GM12878 (cell line): ENCODE measurements at regions not wholly inside any gene's neighbourhood (a gene's known extent, or its start where the extent isn't known, plus 50 kb on each side); places are given as distances from the start of the nearest gene placed in this dataset.

Experiments
- ATAC-seq: fragments of 200-7000 bp; cut with Tn5 transposase; 3 replicates; pipeline ENCODE4 v1.9.1; 2020; ENCODE audit warnings: mild to moderate bottlenecking, moderate library complexity
- BruUV-seq: library from RNA; stranded (reverse); fragments of 400-500 nt; replicated peaks from 2 replicates; lab custom pipeline; 2021; lab: Mats Ljungman, UMichigan
- CTCF ChIA-PET: fragments of 300-600 bp; sonication (Branson Sonifier 250); formaldehyde crosslinking; extraction: SDS; loops from one replicate; lab custom pipeline; 2021; ENCODE audit warnings: inconsistent platforms; lab: Yijun Ruan, JAX
- POLR2A ChIA-PET: fragments of 350-600 bp; formaldehyde crosslinking; extraction: SDS; loops from one replicate; lab custom pipeline; 2021; ENCODE audit warnings: inconsistent platforms; lab: Charles Lee
- RAD21 ChIA-PET: fragments of 300-600 bp; sonication (Branson Sonifier 250); formaldehyde crosslinking; loops from one replicate; lab custom pipeline; 2023; ENCODE audit warnings: antibody characterized with exemption; ENCODE audit not compliant: unreplicated experiment; lab: Charles Lee
- SMC1A ChIA-PET: fragments of 300-600 bp; sonication (Branson Sonifier 250); formaldehyde crosslinking; loops from one replicate; lab custom pipeline; 2023; ENCODE audit not compliant: unreplicated experiment, uncharacterized antibody; lab: Charles Lee
- DNase-seq: peaks from one replicate; pipeline ENCODE4 v3.0.0-alpha.2; 2011; ENCODE audit warnings: low read depth, low spot score
- FAIRE-seq: peaks from 3 replicates; lab custom pipeline; 2011; peaks lifted over from hg19 to GRCh38; lab: Jason Lieb, UNC
- H2AFZ ChIP-seq: 2 replicates; pipeline ENCODE4 v1.6.0; 2011; ENCODE audit warnings: low read depth, low read length, control low read depth; ENCODE audit not compliant: control insufficient read depth
- H3K27ac ChIP-seq: 2 replicates; pipeline ENCODE4 v1.5.1; 2011; ENCODE audit warnings: control low read depth; ENCODE audit not compliant: control insufficient read depth, insufficient read depth
- H3K27me3 ChIP-seq, 2 experiments: replicated peaks in 1 of 2; 2 replicates each; pipeline versions ENCODE4 v1.6.0 to v1.6.1; 2011; ENCODE audit warnings: low read length in 1 of 2; ENCODE audit not compliant: control insufficient read depth in 2 of 2, insufficient read depth in 2 of 2
- H3K36me3 ChIP-seq, 2 experiments: 2 replicates each; pipeline ENCODE4 v1.5.1; 2011; ENCODE audit warnings: low read length in 1 of 2; ENCODE audit not compliant: control insufficient read depth in 2 of 2, insufficient read depth in 2 of 2
- H3K4me1 ChIP-seq: 2 replicates; pipeline ENCODE4 v1.6.1; 2011; ENCODE audit warnings: mild to moderate bottlenecking, low read length, moderate library complexity, mixed read lengths; ENCODE audit not compliant: control insufficient read depth, insufficient read depth
- H3K4me2 ChIP-seq: 2 replicates; pipeline ENCODE4 v1.6.0; 2011; ENCODE audit warnings: control low read depth; ENCODE audit not compliant: control insufficient read depth, insufficient read depth
- H3K4me3 ChIP-seq: fragments of 200-600 bp; sonication (generic); 2 replicates; pipeline ENCODE4 v1.5.1; 2016
- H3K79me2 ChIP-seq: 2 replicates; pipeline ENCODE4 v1.6.0; 2011; ENCODE audit warnings: low read length; ENCODE audit not compliant: control insufficient read depth, insufficient read depth
- H3K9ac ChIP-seq: 2 replicates; pipeline ENCODE4 v1.8.0; 2011; ENCODE audit warnings: low read length, control low read depth, mixed read lengths; ENCODE audit not compliant: control insufficient read depth, insufficient read depth
- H3K9me3 ChIP-seq: replicated peaks from 3 replicates; pipeline ENCODE4 v1.5.1; 2011; ENCODE audit warnings: mild to moderate bottlenecking, low read length; ENCODE audit not compliant: control insufficient read depth, insufficient read depth
- H4K20me1 ChIP-seq: 2 replicates; pipeline ENCODE4 v1.6.0; 2011; ENCODE audit not compliant: control insufficient read depth, insufficient read depth
- CBFB ChIP-seq: IDR thresholded peaks from 2 replicates; pipeline ENCODE4 v1.6.1; 2016; ENCODE audit warnings: antibody characterized with exemption, low read depth
- CBX5 ChIP-seq: sonication (generic); IDR thresholded peaks from 2 replicates; pipeline ENCODE4 v1.6.1; 2016; ENCODE audit warnings: low read depth, moderate library complexity, mild to moderate bottlenecking, inconsistent platforms
- EED ChIP-seq: sonication (generic); IDR thresholded peaks from 2 replicates; pipeline ENCODE4 v1.6.1; 2016; ENCODE audit warnings: antibody characterized with exemption, low read depth
- FOS ChIP-seq: IDR thresholded peaks from 3 replicates; pipeline ENCODE4 v1.6.1; 2011; ENCODE audit warnings: borderline replicate concordance; ENCODE audit not compliant: insufficient read length; ENCODE audit errors: extremely low read depth
- HDAC6 ChIP-seq: fragments of 200-600 bp; sonication (generic); IDR thresholded peaks from one replicate; pipeline ENCODE4 v1.8.0; 2017; ENCODE audit warnings: antibody characterized with exemption; ENCODE audit not compliant: unreplicated experiment
- HSF1 ChIP-seq: fragments of 150-350 bp; IDR thresholded peaks from 2 replicates; pipeline ENCODE4 v1.6.1; 2014; ENCODE audit warnings: mild to moderate bottlenecking, low read depth, low read length
- KAT2A ChIP-seq: conservative IDR thresholded peaks from 2 replicates; pipeline ENCODE4 v1.6.1; 2011; ENCODE audit warnings: low read depth, low read length; ENCODE audit not compliant: control insufficient read depth
- MTA3 ChIP-seq: IDR thresholded peaks from 2 replicates; pipeline ENCODE4 v1.6.1; 2012; ENCODE audit warnings: low read length, inconsistent platforms, borderline replicate concordance
- MYC ChIP-seq: IDR thresholded peaks from 2 replicates; pipeline ENCODE4 v1.6.1; 2011; ENCODE audit warnings: mild to moderate bottlenecking, low read length, moderate library complexity, inconsistent platforms; ENCODE audit not compliant: insufficient read depth, insufficient replicate concordance, insufficient read length, severe bottlenecking
- RAD21 ChIP-seq: IDR thresholded peaks from 2 replicates; pipeline ENCODE4 v1.6.1; 2011; ENCODE audit warnings: mild to moderate bottlenecking, low read depth, low read length, moderate library complexity; ENCODE audit not compliant: insufficient read depth
- RUNX3 ChIP-seq: IDR thresholded peaks from 2 replicates; pipeline ENCODE4 v1.6.1; 2012; ENCODE audit warnings: low read length, inconsistent platforms
- SMAD5 ChIP-seq: IDR thresholded peaks from 2 replicates; pipeline ENCODE4 v1.6.1; 2016; ENCODE audit warnings: antibody characterized with exemption, low read depth
- SP1 ChIP-seq: IDR thresholded peaks from one replicate; pipeline ENCODE4 v1.6.1; 2011; ENCODE audit warnings: low read depth, low read length
- SPI1 ChIP-seq: IDR thresholded peaks from 2 replicates; pipeline ENCODE4 v1.6.1; 2011; ENCODE audit warnings: low read depth, mild to moderate bottlenecking, low read length, moderate library complexity, borderline replicate concordance; ENCODE audit not compliant: insufficient read depth
- WGBS: methylation state at CpG from one replicate; pipeline ENCODE4 v1.1.6; 2016; ENCODE audit warnings: low lambda C conversion rate; ENCODE audit not compliant: insufficient replicate concordance, insufficient coverage; ENCODE audit errors: missing lambda C conversion rate; 5-methylcytosine and 5-hydroxymethylcytosine counted together
- in situ Hi-C: fragments of 300-500 bp; cut with MboI; formaldehyde crosslinking; loops from 9 replicates; pipeline ENCODE4 v1.14.3; 2018; ENCODE audit warnings: mixed read lengths
- intact Hi-C: fragments of 100-400 bp; cut with micrococcal nuclease; formaldehyde crosslinking; loops from one replicate; pipeline ENCODE4 v1.14.2; 2022; ENCODE audit not compliant: unreplicated experiment

- ChIA-PET RAD21 (no interaction called here), CTCF (interaction anchor here (3.0 kb wide), 1 partner anchor 26 kb away, joined by 6 read pairs; no protein-coding TSS in a partner anchor), SMC1A (interaction anchor here (0.6 to 2.5 kb wide), 5 partner anchors 10 to 1075 kb away, joined by 3 to 8 read pairs (median 5); no protein-coding TSS in a partner anchor), POLR2A (no interaction called here)
- FAIRE-seq (no peak), DNase-seq (no peak), ATAC-seq (no peak)
- H3K4me3 ChIP-seq: no peak overlapping the region
- H3K27ac ChIP-seq: no peak overlapping the region
- H3K9ac ChIP-seq: no peak overlapping the region
- in situ Hi-C loops (no loop called here), intact Hi-C loops (no loop called here)
- H3K4me2 ChIP-seq: no peak overlapping the region
- TF ChIP-seq MTA3: no peak
- TF ChIP-seq MYC: no peak
- no peak for TF ChIP-seq RUNX3
- no peak for TF ChIP-seq CBX5
- no peak for TF ChIP-seq SPI1
- TF ChIP-seq HSF1: no peak
- no peak for TF ChIP-seq KAT2A
- TF ChIP-seq RAD21: no peak
- no peak for TF ChIP-seq EED
- no peak for TF ChIP-seq HDAC6
- no peak for TF ChIP-seq SP1
- TF ChIP-seq CBFB: no peak
- TF ChIP-seq SMAD5: no peak
- TF ChIP-seq FOS: no peak
- BruUV-seq: no TSS peak
- H3K27me3 ChIP-seq: no peaks in the 10 kb centered on the region
- over 99% methylated on average over 5 of the region's 5 CpGs for WGBS
- H3K4me1 ChIP-seq: peaks cover 29% of the 10 kb centered on the region
- no peaks in the 10 kb centered on the region for H3K36me3 ChIP-seq
- no peaks in the 10 kb centered on the region for H4K20me1 ChIP-seq
- no peaks in the 10 kb centered on the region for H3K79me2 ChIP-seq
- H2AFZ ChIP-seq: no peak overlapping the region
- H3K9me3 ChIP-seq: no peaks in the 10 kb centered on the region; the same call in 2 of the 3 replicates
Measured at GRCh38 chr3:159858650-159859049, 130.0 kb upstream of the IL12A start.
